CD4-positive, alpha-beta T cell treated with Interferon alpha-2 for 1 hour (primary cell): ENCODE measurements at regions not wholly inside any gene's neighbourhood (a gene's known extent, or its start where the extent isn't known, plus 50 kb on each side); places are given as distances from the start of the nearest gene placed in this dataset.
"Not testable (repeated sequence)": the region's sequence is repeated elsewhere in the genome, so short reads cannot be mapped to it uniquely, and the experiment has no call there.

Experiments
- DNase-seq, 2 donors: peaks; one replicate each; pipeline ENCODE4 v3.0.0-alpha.2; 2020 to 2022

DNA sequence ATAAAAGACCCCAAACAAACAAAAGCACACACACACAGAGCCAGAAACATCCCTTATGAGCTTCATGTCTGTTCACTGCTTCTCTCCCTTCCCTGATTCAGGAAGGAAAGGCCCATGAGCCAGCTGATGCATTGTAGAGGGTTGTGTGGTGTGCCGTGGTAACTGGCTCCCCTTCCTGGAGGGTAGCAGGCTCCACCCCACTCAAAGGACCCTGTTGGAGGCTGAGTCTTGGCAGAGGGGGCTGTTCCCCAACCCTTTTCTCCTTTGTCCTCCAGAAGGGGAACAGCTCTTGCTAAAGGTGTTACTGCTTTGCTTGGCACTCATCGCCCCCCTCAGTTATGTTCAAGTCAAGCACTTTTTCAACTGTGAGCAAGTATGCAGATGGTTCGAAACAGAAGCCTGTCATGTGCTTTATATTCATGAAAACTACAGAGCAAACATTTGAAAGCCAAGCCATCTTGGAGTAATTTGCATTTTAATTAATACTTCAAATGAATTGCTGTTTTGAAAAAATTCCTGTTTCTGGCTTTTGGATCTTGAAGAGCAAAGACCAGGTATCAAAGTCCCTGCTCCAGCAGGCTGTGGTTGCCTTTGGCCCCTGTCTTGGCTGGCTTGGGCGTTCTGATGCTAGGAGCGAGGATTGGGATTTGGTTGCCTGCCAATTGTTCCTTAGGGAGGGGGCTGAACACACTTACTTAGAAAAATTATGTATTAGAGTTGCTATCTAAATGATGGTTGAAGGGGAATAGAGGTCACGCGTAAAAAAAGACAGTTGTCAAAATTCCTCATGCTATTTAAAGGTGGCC lies 267.8 kb downstream of the TSN start:
- DNase-seq, result no peak

DNA sequence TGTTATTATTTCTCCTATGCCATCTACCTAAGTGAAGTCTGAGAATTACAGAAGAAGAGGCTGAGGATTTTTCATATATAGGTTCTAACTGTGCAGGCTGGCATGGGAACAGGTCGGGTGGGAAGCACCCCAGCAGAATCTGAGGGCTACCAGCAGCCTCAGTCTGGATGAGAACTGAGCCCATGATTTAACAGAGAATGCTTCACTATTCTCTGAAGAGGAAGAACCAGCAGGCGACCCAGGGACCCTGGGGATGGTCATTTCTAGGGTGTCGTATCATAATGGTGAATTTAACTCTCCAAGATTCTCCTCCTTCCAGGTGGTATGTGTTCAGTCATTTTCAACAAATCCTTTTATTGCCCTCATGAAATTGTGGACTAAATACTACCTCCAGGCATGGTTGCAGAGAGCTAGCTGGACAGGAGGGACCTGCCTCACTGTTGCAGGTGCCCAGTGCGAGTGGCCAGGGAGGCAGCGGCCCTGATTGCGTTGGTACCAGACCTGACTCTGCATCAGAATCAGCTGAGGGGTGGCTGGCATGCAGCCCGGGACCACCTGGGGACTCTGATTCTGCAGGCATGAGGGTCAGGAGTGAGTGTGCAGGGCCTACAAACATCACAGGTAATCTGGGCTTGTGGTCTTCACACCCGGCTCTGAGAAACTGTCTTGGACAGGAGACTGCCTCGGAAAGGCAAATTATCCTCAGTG lies 272.2 kb downstream of the TSN start:
- DNase-seq, result no peak

DNA sequence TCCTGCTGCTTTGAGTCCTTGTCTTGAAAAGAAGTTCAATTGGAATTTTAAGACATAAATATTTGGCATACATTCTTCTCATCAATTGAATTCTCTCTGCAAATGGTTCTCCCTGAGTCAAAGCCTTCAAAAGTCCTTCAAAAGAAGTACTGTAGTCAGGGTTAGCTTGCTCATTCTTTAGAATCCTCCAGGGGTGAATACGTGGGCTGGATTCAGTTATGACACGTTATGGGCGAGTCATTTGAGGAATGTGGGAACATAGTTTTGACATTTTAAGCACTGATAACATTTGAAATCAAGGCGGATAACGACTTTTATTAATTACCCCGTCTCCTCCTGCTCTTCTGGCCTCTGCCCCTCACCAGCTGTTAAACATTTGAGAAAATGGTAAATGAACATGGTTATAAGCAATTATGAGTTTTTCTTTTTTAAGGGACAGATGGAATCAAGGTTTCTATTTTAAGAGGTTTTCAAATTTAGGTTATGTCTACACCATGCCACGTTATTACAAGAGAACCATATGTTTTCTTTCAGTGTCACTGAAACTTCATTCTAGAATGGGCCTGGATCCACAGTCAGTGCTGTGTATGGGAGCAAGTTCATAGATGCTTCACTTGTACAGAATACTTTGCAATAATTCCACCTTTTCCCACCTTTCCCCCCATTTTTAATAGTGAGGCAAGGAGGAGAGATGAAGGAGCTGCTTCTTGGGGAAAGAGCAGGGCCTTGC lies 273.1 kb downstream of the TSN start:
- DNase-seq, result no peak

DNA sequence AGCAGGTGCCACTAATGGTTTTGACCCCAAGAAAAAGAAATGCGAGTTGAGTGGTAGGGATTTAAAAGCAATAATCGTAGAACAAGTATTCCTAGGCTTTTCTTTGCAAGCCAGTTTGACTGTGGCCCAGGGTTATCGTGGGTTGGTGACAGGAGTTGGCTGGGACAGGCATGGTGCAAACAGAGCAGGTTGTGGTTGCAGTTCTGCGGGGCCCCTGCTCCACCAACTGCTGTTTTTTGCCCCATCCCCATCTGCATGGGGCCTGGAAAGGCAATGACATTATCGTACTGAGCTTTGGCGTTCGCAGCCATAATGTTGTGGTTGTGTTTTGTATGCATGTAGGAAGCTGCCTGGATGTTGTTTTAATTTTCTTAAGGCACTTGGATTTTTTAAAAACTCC lies 274.0 kb downstream of the TSN start:
- DNase-seq, result no peak

DNA sequence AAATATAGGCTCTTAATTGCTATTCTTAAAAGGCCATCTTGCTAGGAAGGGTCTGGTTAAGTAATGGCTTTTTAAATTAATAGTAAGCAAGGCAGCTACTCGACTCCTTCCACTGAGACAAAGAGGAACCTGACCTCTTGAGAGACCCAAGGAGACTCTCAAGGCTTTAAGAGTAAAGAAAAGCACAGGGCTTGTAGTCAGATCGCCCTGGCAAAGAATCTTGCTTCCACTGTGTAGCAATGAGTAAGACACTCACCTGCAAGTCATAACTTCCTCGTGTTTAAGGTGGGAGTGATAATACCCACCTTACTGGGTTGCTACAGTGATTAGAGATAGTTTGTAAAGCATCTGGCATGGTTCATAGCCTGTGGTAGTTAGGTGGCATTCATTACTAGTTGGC lies 274.5 kb downstream of the TSN start:
- no peak for DNase-seq

DNA sequence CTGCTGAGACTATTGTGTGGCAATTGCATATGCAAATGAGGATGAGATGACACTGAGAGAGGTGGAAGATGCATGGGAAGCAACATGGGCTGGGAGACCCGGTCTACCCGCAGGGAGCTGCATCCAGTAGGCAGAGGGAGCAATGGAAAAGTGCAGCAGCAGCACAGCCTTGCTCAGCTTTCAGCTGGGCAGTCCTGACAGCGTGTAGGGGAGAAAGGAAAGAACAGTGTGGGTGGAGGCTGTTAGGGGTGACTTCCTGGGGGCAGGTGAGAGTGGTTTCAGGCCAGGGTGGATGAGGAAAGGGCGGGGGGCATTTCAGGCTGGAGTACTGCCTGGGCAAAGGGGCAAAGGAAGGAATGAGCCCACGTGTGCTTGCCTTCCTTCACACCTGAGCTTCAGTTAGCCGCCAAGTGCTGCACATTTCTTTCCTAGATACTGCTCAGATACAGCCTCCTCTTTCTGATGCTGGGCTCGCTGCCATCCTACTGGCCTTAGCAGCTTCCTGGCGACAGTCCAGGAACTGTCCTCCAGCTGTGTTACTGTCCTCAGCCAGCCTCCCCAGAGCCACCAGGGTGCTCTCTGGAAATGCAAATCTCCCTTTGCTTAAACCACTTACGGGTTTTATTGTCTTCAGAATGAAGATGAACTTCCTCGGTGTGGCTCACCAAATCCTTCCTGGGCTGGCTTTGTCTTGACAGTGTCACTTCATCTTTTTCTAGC lies 276.3 kb downstream of the TSN start:
- no peak for DNase-seq

DNA sequence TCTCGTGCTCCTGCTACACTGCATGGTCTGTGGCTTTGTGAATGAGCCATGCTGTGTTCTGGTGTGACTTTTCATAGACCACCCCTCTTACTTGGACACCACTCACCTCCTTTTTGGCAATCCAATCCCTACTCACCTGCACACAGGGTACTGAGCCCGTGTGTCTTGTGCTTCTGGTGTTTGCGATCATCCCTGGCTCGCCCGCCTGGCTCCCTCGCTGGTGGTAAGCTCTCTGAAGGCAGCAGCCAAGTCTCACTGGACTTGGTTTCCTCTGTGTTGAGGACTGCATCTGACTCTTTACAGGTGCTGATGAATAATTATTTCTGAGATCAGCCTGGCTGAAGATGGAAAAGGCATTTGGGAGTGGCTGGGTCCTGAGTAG lies 276.8 kb downstream of the TSN start:
- DNase-seq, result no peak

DNA sequence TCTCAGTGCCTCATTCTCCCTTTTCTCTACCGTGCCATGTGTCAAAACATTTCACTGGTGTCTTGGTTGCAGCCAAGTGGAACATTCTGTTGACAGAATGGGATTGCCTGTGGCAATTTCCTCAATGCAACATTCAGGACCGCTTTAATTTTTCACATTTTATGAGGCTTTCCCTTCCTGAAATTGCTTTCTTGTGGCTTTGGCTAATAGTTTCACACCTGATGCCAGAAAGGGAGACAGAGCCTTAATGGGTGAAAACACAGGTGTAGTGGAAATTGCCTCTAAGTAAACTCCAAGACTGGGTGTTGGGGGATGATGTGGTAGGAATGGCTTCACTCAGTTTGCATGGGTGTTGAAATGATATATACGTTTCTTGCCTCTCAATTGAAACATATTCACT lies 278.3 kb downstream of the TSN start:
- no peak for DNase-seq

DNA sequence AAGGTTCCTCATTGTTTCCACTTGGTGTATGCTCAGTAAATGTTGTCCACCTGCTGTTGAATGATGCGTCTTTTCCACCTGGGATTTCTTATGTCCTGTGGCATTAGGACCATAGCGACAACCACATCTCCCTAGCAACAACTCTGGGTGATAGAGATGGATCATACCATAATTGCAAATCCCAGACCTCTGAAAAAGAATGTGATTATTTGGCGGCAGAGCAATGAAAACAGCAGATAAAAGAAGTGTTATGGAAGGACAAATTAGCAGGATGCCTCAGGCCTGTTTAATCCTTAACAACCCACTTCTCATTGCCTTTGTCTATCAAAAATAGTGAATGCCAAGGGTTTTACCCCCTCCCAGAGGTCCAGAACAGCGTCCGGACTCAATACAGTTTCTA lies 278.9 kb downstream of the TSN start:
- DNase-seq, result no peak

DNA sequence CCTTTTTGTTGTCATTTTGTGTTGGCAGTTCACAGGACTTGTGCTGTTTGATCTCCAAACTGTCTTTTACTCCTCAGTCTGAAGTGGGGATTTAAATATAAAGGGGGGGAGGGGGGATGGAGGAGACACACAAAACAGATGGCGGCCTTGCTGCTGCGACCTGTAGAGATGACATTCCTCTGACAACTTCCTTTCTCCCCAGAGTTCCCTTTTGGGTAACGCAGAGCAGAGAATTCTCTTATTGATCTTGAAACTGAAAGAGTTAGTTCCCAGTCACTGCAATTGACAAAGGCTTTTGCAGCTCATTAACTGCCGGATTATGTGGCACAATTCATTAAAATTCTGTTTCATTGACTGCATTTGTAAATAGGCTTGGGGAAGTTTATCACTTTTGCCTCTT lies 279.3 kb downstream of the TSN start:
- no peak for DNase-seq

DNA sequence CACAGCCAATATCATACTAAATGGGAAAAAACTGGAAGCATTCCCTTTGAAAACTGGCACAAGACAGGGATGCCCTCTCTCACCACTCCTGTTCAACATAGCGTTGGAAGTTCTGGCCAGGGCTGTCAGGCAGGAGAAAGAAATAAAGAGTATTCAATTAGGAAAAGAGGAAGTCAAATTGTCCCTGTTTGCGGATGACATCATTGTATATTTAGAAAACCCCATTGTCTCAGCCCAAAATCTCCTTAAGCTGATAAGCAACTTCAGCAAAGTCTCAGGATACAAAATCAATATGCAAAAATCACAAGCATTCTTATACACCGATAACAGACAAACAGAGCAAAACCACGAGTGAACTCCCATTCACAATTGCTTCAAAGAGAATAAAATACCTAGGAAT lies 283.4 kb downstream of the TSN start:
- DNase-seq, result not testable (repeated sequence)

DNA sequence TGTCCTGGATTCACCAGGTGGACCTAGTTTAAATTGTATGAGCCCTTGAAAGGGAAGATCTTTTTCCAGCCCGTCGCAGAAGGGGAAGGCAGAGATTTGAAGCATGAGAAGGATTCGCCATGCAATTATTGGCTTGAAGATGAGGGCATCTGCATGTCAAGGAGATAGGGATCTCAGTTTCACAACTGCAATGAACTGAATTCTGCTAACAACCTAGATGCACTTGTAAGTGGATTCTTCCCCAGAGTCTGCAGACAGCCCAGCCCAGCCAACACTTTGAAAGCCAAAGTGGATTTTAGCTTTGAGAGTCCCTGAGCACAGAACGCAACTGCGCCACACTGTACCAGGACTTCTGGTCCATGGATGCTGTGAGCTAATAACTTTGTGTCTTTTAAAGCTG lies 286.0 kb downstream of the TSN start:
- no peak for DNase-seq

DNA sequence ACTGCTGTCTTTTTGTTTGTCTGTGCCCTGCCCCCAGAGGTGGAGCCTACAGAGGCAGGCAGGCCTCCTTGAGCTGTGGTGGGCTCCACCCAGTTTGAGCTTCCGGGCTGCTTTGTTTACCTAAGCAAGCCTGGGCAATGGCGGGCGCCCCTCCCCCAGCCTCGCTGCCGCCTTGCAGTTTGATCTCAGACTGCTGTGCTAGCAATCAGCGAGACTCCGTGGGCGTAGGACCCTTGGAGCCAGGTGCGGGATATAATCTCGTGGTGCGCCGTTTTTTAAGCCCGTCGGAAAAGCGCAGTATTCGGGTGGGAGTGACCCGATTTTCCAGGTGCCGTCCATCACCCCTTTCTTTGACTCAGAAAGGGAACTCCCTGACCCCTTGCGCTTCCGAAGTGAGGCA lies 296.2 kb downstream of the TSN start:
- DNase-seq, result not testable (repeated sequence)

DNA sequence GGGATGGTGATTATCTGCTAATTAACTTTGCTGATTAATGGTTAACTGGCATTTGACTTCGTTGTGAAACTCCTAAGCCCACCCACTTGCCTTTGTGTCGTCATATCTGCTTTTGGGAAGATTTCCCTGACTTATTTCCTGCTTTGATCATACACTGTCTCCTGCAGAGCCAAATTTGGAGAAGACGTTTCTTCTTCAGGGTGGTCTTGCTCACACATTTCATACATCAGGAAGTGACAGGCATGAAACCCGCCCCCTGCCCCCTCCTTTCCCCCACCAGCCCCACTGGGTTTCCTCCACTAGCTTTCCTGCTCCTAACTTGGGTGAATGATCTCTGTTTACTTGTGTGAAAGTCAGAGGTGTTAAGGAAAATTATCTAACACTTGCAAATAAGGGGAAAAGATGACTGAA lies 300.1 kb downstream of the TSN start:
- DNase-seq, result no peak

DNA sequence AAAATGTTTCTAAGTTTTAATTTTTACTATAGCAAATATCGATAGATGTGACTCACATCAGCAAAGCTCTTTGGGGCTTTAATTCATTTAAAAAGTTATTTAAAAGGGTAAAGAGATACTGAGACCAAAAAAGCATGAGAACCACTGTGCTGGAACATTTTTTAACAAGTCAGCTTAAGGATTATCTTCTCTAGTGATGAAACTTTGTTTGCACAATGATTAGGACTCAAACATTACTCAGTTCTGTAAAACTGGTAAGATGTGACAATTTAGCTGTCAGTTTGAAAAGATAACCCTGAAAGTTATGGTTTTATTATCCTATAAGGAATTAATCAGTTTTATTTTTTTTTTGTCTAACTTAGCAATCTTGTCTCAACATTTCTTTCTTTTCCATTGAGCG lies 301.4 kb downstream of the TSN start:
- DNase-seq, result no peak

DNA sequence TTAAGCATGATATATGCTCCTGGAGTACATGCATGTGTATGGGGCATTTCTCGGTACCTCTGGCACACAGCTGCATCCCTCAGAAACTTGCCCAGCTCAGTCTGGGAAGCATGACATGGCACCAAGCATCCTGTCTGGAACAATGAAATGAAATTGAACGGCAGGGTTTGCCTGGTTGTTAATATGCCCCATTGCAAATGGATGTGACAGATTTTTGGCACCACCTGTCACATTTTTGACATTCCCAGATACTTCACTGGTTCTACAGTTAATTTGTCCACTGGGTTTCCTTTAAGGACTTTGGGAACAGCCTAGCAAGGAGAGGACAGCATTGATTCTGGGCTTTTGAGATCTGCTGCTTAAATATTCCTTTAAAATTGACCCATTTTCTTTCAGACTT lies 305.8 kb downstream of the TSN start:
- DNase-seq, result no peak

DNA sequence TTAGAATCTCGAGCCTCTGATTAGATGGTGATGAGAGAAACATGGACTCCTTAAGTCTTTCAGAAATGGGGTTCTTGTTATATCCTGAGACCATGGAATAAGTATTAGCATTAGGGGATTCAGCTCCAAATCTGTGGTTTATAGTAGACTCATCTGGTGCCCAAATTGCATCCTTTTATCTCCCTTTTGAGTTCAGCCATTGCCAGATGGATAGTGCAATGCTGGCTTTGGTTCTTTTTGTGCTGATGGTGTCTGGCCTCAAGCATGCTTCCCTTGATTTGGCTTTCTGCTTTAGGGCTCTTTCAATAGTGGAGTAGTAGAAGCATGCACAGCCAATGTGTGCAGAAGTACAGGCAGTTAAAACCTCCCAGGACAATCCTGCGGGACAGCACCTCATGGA lies 306.4 kb downstream of the TSN start:
- DNase-seq, result no peak

DNA sequence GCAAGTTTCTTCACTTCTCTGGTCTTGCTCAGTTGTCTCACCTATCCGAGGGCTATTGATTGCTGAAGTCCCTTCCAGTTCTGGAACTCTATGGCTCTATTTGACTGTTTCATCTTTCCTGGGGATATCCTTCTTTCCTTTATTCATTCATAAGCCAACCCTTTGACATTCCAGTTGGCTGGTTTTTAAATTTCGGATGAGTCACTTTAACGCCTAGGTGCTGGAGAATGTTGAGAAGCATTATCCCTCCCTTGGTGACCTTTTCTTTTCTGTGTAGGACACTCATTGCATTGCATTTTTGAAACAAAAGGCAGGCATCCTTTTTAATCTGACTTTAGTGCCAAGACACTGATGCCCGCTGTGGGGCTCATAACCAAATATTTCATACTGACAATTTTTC lies 307.1 kb downstream of the TSN start:
- DNase-seq, result no peak

DNA sequence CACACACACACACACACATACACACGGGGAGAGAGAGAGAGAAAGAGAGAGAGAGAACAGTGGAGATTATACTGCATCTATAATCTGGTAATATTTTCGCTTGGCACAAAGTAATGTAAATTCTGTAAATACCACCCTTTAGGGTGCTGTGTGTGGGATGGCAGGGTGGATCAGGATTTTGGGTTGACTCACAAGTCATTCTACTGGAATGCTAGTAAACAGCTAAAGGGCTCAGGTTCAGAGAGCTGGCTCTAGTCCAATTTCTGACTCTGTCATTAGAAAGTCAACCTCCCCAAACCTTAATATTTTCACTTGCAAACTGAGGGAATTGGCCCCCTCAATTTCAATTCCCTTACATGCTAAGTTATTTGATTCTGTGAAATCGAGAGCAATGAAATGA lies 308.3 kb downstream of the TSN start:
- no peak for DNase-seq

DNA sequence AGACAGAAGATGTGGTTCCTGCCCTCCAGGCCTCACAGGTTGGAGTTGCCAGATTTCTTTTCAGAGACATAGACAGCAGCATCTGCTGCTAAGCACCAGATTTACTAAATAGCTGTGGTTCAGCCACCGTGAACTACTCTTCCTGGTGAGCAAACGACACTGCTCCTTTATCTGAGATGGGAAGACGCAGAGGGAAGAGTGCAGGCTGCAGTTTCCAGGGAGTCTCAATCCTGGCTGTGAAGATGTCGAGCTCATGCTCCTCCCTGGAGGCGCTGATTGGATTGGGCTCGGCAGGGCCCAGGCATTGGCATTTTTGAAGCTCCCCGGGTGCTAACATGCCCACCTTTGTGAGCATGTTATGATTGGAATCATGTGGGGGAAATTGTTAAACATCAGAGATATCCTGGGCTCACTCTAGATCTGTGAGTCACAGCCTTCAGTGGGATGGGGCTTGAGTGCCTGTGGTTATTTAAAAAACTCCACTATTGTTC lies 314.8 kb downstream of the TSN start:
- DNase-seq, result no peak

DNA sequence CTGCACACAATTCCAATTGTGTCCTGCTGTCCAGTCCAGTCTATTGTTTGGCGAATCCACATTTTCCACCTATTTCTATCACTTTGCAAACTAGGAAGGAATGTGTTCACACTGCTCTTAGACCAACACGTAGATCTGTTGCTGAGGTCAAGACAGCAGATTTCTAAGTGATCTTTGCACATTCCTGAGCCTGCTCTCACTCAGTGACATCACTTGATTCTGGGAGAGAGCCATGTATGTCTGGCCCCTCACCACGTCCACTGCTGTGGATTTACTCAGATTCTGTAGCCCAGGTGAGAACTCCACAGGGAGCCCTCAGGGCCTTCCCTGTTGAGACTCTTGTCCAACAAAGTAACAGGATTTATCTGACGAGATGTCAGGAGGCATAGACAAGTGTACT lies 317.2 kb downstream of the TSN start:
- no peak for DNase-seq

DNA sequence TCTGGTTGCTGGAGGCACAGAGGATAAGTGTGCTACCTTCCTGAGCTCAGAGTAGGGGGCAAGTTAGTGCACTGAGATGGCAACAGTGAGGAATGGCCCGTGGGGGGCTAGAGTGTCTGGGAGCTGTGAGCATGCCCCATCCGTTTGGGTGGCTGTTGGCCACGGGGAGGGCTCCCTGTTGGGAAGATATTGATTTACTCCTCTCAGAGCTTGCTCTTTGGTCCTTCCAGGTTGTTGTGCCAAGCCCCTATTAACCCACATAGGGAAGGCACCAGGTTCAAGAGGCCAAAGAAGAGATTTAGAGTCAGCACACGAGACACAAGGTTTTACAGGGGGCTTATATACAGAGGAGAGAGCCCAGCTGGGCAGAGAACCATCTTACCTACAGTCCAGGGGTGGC lies 318.8 kb downstream of the TSN start:
- no peak for DNase-seq

DNA sequence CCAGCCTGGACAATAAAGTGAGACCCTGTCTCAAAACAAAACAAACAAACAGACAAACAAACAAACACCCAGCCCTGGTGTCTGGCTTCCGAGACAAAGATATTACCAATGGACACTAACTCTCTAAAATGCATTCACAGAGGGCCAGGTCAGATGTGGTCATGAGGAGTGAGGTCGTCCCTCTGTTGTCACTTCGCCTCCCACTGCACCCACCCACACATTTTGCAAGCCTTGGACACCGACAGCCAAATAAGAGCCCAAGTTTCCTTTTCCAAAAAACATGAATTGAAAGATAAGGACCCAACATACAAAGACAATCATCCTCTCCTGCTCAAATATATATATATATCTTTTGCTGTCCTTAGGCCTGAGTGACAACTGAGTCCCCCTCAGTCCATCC lies 319.9 kb downstream of the TSN start:
- DNase-seq, result no peak
